IPS DF 6.9 (cell line): ENCODE measurements at regions not wholly inside any gene's neighbourhood (a gene's known extent, or its start where the extent isn't known, plus 50 kb on each side); places are given as distances from the start of the nearest gene placed in this dataset.

ENCODE experiments used
- DNase-seq: peaks from one replicate; pipeline ENCODE4 v3.0.0-alpha.2; 2013; ENCODE audit warnings: low read depth, low spot score
- H3K27ac ChIP-seq: one replicate; pipeline ENCODE4 v1.5.1; 2013; ENCODE audit warnings: low read length, control low read depth
- H3K27me3 ChIP-seq: 2 replicates; pipeline ENCODE4 v1.6.1; 2013; ENCODE audit warnings: mild to moderate bottlenecking, low read length; ENCODE audit not compliant: control insufficient read depth, insufficient read depth
- H3K36me3 ChIP-seq: 2 replicates; pipeline ENCODE4 v1.6.1; 2013; ENCODE audit warnings: low read length; ENCODE audit not compliant: control insufficient read depth, insufficient read depth
- H3K4me1 ChIP-seq: 2 replicates; pipeline ENCODE4 v1.6.1; 2013; ENCODE audit warnings: low read length; ENCODE audit not compliant: control insufficient read depth, insufficient read depth
- H3K4me3 ChIP-seq: 2 replicates; pipeline ENCODE4 v1.5.1; 2013; ENCODE audit warnings: mild to moderate bottlenecking, low read length
- H3K9me3 ChIP-seq: 2 replicates; pipeline ENCODE4 v1.6.1; 2013; ENCODE audit warnings: low read length, inconsistent platforms; ENCODE audit not compliant: control insufficient read depth, insufficient read depth
- WGBS: extraction: QIAGEN DNeasy Blood & Tissue Kit; methylation state at CpG from one replicate; pipeline ENCODE4 v1.1.7; 2013; ENCODE audit warnings: mixed read lengths, missing lambda C conversion rate; ENCODE audit not compliant: insufficient read length, insufficient coverage; 5-methylcytosine and 5-hydroxymethylcytosine counted together

GRCh38 chr6:106849676-106850332 is 124.7 kb downstream of the CD24 start:
- no peaks in the 10 kb centered on the region for H3K4me1 ChIP-seq
- H3K27ac ChIP-seq, result no peak overlapping the region
- no CpG with 5 or more reads among the region's 6 CpGs for WGBS
- no peak for DNase-seq
- H3K36me3 ChIP-seq, result no peaks in the 10 kb centered on the region
- no peaks in the 10 kb centered on the region for H3K27me3 ChIP-seq
- H3K9me3 ChIP-seq, result no peaks in the 10 kb centered on the region; the same call in none of the 2 replicates
- H3K4me3 ChIP-seq, result no peak overlapping the region

- DNase-seq, result no peak
- WGBS, result no CpG with 5 or more reads among the region's 3 CpGs
- H3K27ac ChIP-seq, result no peak overlapping the region
Observed at GRCh38 chr6:106849120-106849519, 125.4 kb downstream of the CD24 start.

GRCh38 chr6:106847116-106847515 is 127.4 kb downstream of the CD24 start:
- Histone ChIP-seq H3K27ac (no peak overlapping the region), H3K4me1 (no peaks in the 10 kb centered on the region), H3K27me3 (no peaks in the 10 kb centered on the region), H3K9me3 (no peaks in the 10 kb centered on the region; the same call in 1 of the 2 replicates), H3K36me3 (no peaks in the 10 kb centered on the region), H3K4me3 (no peak overlapping the region)
- DNase-seq, result no peak
- WGBS, result no CpG with 5 or more reads among the region's 6 CpGs

More at GRCh38 chr6:106849120-106849519, 125.4 kb downstream of the CD24 start:
- Histone ChIP-seq H3K4me3 (no peak overlapping the region), H3K4me1 (no peaks in the 10 kb centered on the region), H3K36me3 (no peaks in the 10 kb centered on the region), H3K27me3 (no peaks in the 10 kb centered on the region), H3K9me3 (no peaks in the 10 kb centered on the region; the same call in none of the 2 replicates)

- H3K9me3 ChIP-seq, result no peaks in the 10 kb centered on the region
Observed at GRCh38 chr6:106844930-106845329, 129.6 kb downstream of the CD24 start.

GRCh38 chr6:106832766-106833510 is 141.6 kb downstream of the CD24 start:
- H3K4me1 ChIP-seq, result no peaks in the 10 kb centered on the region
- H3K27ac ChIP-seq, result no peak overlapping the region
- H3K36me3 ChIP-seq, result no peaks in the 10 kb centered on the region
- DNase-seq, result no peak
- H3K4me3 ChIP-seq, result no peak overlapping the region
- WGBS, result no CpG with 5 or more reads among the region's 6 CpGs
- no peaks in the 10 kb centered on the region for H3K27me3 ChIP-seq
- no peaks in the 10 kb centered on the region for H3K9me3 ChIP-seq

More at GRCh38 chr6:106844930-106845329, 129.6 kb downstream of the CD24 start:
- no peak for DNase-seq
- Histone ChIP-seq H3K36me3 (no peaks in the 10 kb centered on the region), H3K4me1 (no peaks in the 10 kb centered on the region), H3K27me3 (no peaks in the 10 kb centered on the region), H3K27ac (no peak overlapping the region), H3K4me3 (no peak overlapping the region)

GRCh38 chr6:106830930-106831329 is 143.6 kb downstream of the CD24 start:
- Histone ChIP-seq H3K4me1 (no peaks in the 10 kb centered on the region), H3K4me3 (no peak overlapping the region), H3K27ac (no peak overlapping the region), H3K27me3 (no peaks in the 10 kb centered on the region), H3K9me3 (no peaks in the 10 kb centered on the region), H3K36me3 (no peaks in the 10 kb centered on the region)
- WGBS, result no CpG with 5 or more reads among the region's 2 CpGs
- DNase-seq, result no peak

- Histone ChIP-seq H3K4me3 (no peak overlapping the region), H3K4me1 (no peaks in the 10 kb centered on the region), H3K27me3 (no peaks in the 10 kb centered on the region), H3K36me3 (no peaks in the 10 kb centered on the region), H3K27ac (no peak overlapping the region), H3K9me3 (no peaks in the 10 kb centered on the region)
- WGBS, result no CpG with 5 or more reads among the region's 4 CpGs
- DNase-seq, result no peak
Observed at GRCh38 chr6:106829451-106829850, 145.1 kb downstream of the CD24 start.

- Histone ChIP-seq H3K4me1 (peaks cover 3% of the 10 kb centered on the region; the same call in 1 of the 2 replicates), H3K36me3 (no peaks in the 10 kb centered on the region), H3K4me3 (no peak overlapping the region), H3K27ac (no peak overlapping the region), H3K27me3 (no peaks in the 10 kb centered on the region), H3K9me3 (no peaks in the 10 kb centered on the region)
- WGBS, result no CpG with 5 or more reads among the region's 3 CpGs
- no peak for DNase-seq
Observed at GRCh38 chr6:106827081-106827480, 147.4 kb downstream of the CD24 start.

- no peak for DNase-seq
- no peak overlapping the region for H3K27ac ChIP-seq
- H3K4me1 ChIP-seq, result peaks cover 3% of the 10 kb centered on the region; the same call in 1 of the 2 replicates
- H3K4me3 ChIP-seq, result no peak overlapping the region
- no CpG with 5 or more reads among the region's 2 CpGs for WGBS
- no peaks in the 10 kb centered on the region for H3K36me3 ChIP-seq
- no peaks in the 10 kb centered on the region for H3K9me3 ChIP-seq
- H3K27me3 ChIP-seq, result no peaks in the 10 kb centered on the region
Observed at GRCh38 chr6:106825156-106825555, 149.4 kb downstream of the CD24 start.

- Histone ChIP-seq H3K27ac (no peak overlapping the region), H3K36me3 (no peaks in the 10 kb centered on the region), H3K9me3 (no peaks in the 10 kb centered on the region), H3K4me1 (peaks cover 3% of the 10 kb centered on the region; the same call in 1 of the 2 replicates), H3K4me3 (no peak overlapping the region), H3K27me3 (no peaks in the 10 kb centered on the region)
- no CpG with 5 or more reads among the region's 10 CpGs for WGBS
- DNase-seq, result peak; percentile 43
Observed at GRCh38 chr6:106823732-106824351, 150.7 kb downstream of the CD24 start.
